ENCODE measurements at regions not wholly inside any gene's neighbourhood (a gene's known extent, or its start where the extent isn't known, plus 50 kb on each side); places are given as distances from the start of the nearest gene placed in this dataset.

DNA sequence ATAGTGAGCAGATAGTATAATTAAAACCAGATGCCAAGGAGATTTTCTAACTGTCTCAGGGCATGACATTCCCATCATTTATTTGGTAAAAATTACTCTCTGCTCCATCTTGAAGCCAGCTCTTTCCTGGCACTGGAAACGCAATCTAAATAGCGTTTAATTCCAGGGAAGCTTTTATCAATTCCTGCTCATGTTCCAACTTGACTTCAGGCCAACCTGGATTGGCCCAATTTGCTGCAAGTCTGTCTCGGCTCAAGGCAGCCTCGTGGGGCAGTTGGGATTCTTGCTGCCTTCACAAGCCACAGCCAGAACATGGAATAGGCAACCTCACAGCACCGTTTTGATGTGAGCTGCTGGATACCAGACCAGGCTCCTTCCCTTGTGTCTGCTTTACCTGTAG is 1255.9 kb downstream of the TBC1D22A start:
- peaks cover 25% of the 10 kb centered on the region for H3K36me3 Mint-ChIP-seq (ENCODE audit: low read depth)
- Histone ChIP-seq H3K79me2 (replicated peaks; ENCODE audit: insufficient read depth) (no peaks in the 10 kb centered on the region), H4K20me1 (replicated peaks; ENCODE audit: insufficient read depth) (no peaks in the 10 kb centered on the region), H3K36me3 (ENCODE audit: insufficient read depth) (peaks cover 6% of the 10 kb centered on the region), H3K4me1 (ENCODE audit: insufficient read depth) (no peaks in the 10 kb centered on the region), H2AFZ (no peak overlapping the region), H3K27ac (ENCODE audit: low read depth) (no peak overlapping the region), H3K27me3 (ENCODE audit: insufficient read depth) (no peaks in the 10 kb centered on the region), H3K4me3 (no peak overlapping the region), H3K4me2 (no peak overlapping the region), H3F3A (replicated peaks; ENCODE audit: low read depth) (no peaks in the 10 kb centered on the region), H3K9me2 (ENCODE audit: insufficient read depth) (no peaks in the 10 kb centered on the region)
- no peak overlapping the region for H3K4me3 Mint-ChIP-seq
- TF ChIP-seq JUNB (IDR thresholded peaks at IDR 0.05; ENCODE audit: unreplicated experiment): no peak
- TF ChIP-seq, protein P1, sequence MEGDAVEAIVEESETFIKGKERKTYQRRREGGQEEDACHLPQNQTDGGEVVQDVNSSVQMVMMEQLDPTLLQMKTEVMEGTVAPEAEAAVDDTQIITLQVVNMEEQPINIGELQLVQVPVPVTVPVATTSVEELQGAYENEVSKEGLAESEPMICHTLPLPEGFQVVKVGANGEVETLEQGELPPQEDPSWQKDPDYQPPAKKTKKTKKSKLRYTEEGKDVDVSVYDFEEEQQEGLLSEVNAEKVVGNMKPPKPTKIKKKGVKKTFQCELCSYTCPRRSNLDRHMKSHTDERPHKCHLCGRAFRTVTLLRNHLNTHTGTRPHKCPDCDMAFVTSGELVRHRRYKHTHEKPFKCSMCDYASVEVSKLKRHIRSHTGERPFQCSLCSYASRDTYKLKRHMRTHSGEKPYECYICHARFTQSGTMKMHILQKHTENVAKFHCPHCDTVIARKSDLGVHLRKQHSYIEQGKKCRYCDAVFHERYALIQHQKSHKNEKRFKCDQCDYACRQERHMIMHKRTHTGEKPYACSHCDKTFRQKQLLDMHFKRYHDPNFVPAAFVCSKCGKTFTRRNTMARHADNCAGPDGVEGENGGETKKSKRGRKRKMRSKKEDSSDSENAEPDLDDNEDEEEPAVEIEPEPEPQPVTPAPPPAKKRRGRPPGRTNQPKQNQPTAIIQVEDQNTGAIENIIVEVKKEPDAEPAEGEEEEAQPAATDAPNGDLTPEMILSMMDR (conservative IDR thresholded peaks at IDR 0.05; ENCODE audit: low read depth in 2 of 2): no peak
- no peak for TF ChIP-seq ZNF331 (CRISPR knock-in tag; IDR thresholded peaks at IDR 0.05; ENCODE audit: low read depth)
- no peak for TF ChIP-seq POLR2AphosphoS5 (IDR thresholded peaks at IDR 0.05; ENCODE audit: low read depth)
- TF ChIP-seq, protein P2, sequence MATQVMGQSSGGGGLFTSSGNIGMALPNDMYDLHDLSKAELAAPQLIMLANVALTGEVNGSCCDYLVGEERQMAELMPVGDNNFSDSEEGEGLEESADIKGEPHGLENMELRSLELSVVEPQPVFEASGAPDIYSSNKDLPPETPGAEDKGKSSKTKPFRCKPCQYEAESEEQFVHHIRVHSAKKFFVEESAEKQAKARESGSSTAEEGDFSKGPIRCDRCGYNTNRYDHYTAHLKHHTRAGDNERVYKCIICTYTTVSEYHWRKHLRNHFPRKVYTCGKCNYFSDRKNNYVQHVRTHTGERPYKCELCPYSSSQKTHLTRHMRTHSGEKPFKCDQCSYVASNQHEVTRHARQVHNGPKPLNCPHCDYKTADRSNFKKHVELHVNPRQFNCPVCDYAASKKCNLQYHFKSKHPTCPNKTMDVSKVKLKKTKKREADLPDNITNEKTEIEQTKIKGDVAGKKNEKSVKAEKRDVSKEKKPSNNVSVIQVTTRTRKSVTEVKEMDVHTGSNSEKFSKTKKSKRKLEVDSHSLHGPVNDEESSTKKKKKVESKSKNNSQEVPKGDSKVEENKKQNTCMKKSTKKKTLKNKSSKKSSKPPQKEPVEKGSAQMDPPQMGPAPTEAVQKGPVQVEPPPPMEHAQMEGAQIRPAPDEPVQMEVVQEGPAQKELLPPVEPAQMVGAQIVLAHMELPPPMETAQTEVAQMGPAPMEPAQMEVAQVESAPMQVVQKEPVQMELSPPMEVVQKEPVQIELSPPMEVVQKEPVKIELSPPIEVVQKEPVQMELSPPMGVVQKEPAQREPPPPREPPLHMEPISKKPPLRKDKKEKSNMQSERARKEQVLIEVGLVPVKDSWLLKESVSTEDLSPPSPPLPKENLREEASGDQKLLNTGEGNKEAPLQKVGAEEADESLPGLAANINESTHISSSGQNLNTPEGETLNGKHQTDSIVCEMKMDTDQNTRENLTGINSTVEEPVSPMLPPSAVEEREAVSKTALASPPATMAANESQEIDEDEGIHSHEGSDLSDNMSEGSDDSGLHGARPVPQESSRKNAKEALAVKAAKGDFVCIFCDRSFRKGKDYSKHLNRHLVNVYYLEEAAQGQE (IDR thresholded peaks at IDR 0.05; ENCODE audit: unreplicated experiment): no peak
- TF ChIP-seq CREB1 (CRISPR knock-in tag; IDR thresholded peaks at IDR 0.05; ENCODE audit: low read depth): no peak
- no peak for TF ChIP-seq EZH2 (IDR thresholded peaks at IDR 0.05; ENCODE audit: low read depth, unreplicated experiment)
- TF ChIP-seq, protein P3, sequence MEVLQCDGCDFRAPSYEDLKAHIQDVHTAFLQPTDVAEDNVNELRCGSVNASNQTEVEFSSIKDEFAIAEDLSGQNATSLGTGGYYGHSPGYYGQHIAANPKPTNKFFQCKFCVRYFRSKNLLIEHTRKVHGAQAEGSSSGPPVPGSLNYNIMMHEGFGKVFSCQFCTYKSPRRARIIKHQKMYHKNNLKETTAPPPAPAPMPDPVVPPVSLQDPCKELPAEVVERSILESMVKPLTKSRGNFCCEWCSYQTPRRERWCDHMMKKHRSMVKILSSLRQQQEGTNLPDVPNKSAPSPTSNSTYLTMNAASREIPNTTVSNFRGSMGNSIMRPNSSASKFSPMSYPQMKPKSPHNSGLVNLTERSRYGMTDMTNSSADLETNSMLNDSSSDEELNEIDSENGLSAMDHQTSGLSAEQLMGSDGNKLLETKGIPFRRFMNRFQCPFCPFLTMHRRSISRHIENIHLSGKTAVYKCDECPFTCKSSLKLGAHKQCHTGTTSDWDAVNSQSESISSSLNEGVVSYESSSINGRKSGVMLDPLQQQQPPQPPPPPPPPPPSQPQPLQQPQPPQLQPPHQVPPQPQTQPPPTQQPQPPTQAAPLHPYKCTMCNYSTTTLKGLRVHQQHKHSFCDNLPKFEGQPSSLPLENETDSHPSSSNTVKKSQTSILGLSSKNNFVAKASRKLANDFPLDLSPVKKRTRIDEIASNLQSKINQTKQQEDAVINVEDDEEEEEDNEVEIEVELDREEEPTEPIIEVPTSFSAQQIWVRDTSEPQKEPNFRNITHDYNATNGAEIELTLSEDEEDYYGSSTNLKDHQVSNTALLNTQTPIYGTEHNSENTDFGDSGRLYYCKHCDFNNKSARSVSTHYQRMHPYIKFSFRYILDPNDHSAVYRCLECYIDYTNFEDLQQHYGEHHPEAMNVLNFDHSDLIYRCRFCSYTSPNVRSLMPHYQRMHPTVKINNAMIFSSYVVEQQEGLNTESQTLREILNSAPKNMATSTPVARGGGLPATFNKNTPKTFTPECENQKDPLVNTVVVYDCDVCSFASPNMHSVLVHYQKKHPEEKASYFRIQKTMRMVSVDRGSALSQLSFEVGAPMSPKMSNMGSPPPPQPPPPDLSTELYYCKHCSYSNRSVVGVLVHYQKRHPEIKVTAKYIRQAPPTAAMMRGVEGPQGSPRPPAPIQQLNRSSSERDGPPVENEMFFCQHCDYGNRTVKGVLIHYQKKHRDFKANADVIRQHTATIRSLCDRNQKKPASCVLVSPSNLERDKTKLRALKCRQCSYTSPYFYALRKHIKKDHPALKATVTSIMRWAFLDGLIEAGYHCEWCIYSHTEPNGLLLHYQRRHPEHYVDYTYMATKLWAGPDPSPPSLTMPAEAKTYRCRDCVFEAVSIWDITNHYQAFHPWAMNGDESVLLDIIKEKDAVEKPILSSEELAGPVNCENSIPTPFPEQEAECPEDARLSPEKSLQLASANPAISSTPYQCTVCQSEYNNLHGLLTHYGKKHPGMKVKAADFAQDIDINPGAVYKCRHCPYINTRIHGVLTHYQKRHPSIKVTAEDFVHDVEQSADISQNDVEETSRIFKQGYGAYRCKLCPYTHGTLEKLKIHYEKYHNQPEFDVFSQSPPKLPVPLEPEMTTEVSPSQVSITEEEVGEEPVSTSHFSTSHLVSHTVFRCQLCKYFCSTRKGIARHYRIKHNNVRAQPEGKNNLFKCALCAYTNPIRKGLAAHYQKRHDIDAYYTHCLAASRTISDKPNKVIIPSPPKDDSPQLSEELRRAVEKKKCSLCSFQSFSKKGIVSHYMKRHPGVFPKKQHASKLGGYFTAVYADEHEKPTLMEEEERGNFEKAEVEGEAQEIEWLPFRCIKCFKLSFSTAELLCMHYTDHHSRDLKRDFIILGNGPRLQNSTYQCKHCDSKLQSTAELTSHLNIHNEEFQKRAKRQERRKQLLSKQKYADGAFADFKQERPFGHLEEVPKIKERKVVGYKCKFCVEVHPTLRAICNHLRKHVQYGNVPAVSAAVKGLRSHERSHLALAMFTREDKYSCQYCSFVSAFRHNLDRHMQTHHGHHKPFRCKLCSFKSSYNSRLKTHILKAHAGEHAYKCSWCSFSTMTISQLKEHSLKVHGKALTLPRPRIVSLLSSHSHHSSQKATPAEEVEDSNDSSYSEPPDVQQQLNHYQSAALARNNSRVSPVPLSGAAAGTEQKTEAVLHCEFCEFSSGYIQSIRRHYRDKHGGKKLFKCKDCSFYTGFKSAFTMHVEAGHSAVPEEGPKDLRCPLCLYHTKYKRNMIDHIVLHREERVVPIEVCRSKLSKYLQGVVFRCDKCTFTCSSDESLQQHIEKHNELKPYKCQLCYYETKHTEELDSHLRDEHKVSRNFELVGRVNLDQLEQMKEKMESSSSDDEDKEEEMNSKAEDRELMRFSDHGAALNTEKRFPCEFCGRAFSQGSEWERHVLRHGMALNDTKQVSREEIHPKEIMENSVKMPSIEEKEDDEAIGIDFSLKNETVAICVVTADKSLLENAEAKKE (CRISPR knock-in tag; IDR thresholded peaks at IDR 0.05): no peak
- TF ChIP-seq, protein P4, sequence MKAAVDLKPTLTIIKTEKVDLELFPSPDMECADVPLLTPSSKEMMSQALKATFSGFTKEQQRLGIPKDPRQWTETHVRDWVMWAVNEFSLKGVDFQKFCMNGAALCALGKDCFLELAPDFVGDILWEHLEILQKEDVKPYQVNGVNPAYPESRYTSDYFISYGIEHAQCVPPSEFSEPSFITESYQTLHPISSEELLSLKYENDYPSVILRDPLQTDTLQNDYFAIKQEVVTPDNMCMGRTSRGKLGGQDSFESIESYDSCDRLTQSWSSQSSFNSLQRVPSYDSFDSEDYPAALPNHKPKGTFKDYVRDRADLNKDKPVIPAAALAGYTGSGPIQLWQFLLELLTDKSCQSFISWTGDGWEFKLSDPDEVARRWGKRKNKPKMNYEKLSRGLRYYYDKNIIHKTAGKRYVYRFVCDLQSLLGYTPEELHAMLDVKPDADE (IDR thresholded peaks at IDR 0.05): no peak
- no peak for TF ChIP-seq STAT1 (IDR thresholded peaks at IDR 0.05; ENCODE audit: unreplicated experiment)
- ATAC-seq (no peak), DNase-seq (ENCODE audit: low spot score) (no peak)
- H3K4me1 Mint-ChIP-seq: no peaks in the 10 kb centered on the region; the same call in 2 of the 3 replicates
- H3K27ac Mint-ChIP-seq: no peak overlapping the region
- H3K27me3 Mint-ChIP-seq (ENCODE audit: insufficient read depth, low read depth, poor library complexity): peaks cover 7% of the 10 kb centered on the region
- peaks cover 70% of the 10 kb centered on the region for H3K9me3 Mint-ChIP-seq

Measured in GM23338 (cell line).